Heart left ventricle (tissue), 13 donors: ENCODE measurements at regions not wholly inside any gene's neighbourhood (a gene's known extent, or its start where the extent isn't known, plus 50 kb on each side); places are given as distances from the start of the nearest gene placed in this dataset.

Experiments used
- POLR2A ChIP-seq, 2 donors: fragments of 450-650 bp; IDR thresholded peaks; one replicate each; pipeline ENCODE4 v1.6.1; 2017; ENCODE audit warnings: antibody characterized with exemption in 2 of 2, mild to moderate bottlenecking in 2 of 2, moderate library complexity in 2 of 2
- TF ChIP-seq, protein P1 (sequence below), 12 donors: fragments of 200-600 bp; sonication (generic) in 4 of 12; IDR thresholded peaks; one replicate each; pipeline versions ENCODE4 v1.5.0 to v1.8.0; 2018 to 2022; ENCODE audit warnings: antibody characterized with exemption in 12 of 12, mild to moderate bottlenecking in 5 of 12
- donor health status: ischemic (EF 13 %, LVEDD 7.1; RV severe dilation, severe dysfunction).
- donor health status: DM: no; HTN: yes; CAD: no.
- donor health status: DM: no; HTN: no; CAD: no.
- donor health status: ischemic (EF 25% LVEDD 6.9; RV normal size, moderate dysfunction).
- donor health status: ischemic (EF 25% LVEDD 5.7; RV mildly dilated, moderate dysfunction).
- donor health status: ischemic (EF 35%, LVEDD 5.7; RV mildly dilated, moderate dysfunction).
- donor health status: nonischemic (EF 11% LVEDD 7.7; RV severe dilation, severe dysfunction).
- donor health status: DM: yes; HTN: yes; CAD: no.
- donor health status: PGD.
- donor health status: ischemic (EF 29% LVEDD 5.4; RV normal size, mild dysfunction).
- donor health status: nonischemic (EF 23%, LVEDD 6.1; RV moderate dilation, normal function).

DNA sequence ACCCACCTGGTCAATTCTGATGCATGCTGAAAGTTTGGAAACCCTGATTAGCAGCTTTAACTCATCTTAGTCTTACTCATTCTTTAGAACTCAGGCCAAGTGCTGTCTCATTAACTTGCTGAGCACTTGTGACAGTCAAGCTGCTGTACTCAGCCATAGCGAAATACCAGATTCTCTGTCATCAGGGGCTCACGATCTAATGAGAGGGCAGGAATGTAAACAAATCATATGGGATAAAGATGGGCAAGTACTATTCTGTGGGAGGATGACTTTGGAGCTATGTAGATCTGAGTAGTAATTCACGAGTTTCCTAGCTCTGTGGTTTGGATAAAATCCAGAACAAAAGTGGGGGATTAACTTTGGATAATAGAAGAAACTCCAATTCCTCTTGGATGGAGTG is 376.6 kb downstream of the HRH4 start:
- TF ChIP-seq, protein P1, sequence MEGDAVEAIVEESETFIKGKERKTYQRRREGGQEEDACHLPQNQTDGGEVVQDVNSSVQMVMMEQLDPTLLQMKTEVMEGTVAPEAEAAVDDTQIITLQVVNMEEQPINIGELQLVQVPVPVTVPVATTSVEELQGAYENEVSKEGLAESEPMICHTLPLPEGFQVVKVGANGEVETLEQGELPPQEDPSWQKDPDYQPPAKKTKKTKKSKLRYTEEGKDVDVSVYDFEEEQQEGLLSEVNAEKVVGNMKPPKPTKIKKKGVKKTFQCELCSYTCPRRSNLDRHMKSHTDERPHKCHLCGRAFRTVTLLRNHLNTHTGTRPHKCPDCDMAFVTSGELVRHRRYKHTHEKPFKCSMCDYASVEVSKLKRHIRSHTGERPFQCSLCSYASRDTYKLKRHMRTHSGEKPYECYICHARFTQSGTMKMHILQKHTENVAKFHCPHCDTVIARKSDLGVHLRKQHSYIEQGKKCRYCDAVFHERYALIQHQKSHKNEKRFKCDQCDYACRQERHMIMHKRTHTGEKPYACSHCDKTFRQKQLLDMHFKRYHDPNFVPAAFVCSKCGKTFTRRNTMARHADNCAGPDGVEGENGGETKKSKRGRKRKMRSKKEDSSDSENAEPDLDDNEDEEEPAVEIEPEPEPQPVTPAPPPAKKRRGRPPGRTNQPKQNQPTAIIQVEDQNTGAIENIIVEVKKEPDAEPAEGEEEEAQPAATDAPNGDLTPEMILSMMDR (IDR thresholded peaks at IDR 0.05) = no peak
- no peak for TF ChIP-seq POLR2A (IDR thresholded peaks at IDR 0.05)
